ENCODE measurements at regions not wholly inside any gene's neighbourhood (a gene's known extent, or its start where the extent isn't known, plus 50 kb on each side); places are given as distances from the start of the nearest gene placed in this dataset.

GRCh38 chr12:91441993-91442952 is 259.7 kb upstream of the DCN start:
- no peaks in the 10 kb centered on the region for H3K27me3 Mint-ChIP-seq (ENCODE audit: insufficient read depth, unreplicated experiment)
- H3K27ac Mint-ChIP-seq (ENCODE audit: low read depth, unreplicated experiment), result no peak overlapping the region
- no TSS peak for BruUV-seq (replicated peaks)
- intact Hi-C loops (cut with micrococcal nuclease), result no loop called here
- H3K4me3 Mint-ChIP-seq (ENCODE audit: unreplicated experiment), result no peak overlapping the region
- no peaks in the 10 kb centered on the region for H3K4me1 Mint-ChIP-seq (ENCODE audit: insufficient read depth, unreplicated experiment)
- ChIA-PET CTCF (interaction anchor here (0.6 to 1.7 kb wide), 2 partner anchors 8 to 344 kb away, joined by 4 to 5 read pairs; no protein-coding TSS in a partner anchor), POLR2A (interaction anchor here (0.5 to 1.2 kb wide), 3 partner anchors 9 to 1601 kb away, joined by 3 to 4 read pairs (median 3); no protein-coding TSS in a partner anchor)
- no peak for DNase-seq (ENCODE audit: unreplicated experiment)
- no peaks in the 10 kb centered on the region for H3K36me3 Mint-ChIP-seq (ENCODE audit: insufficient read depth, unreplicated experiment)
- no peaks in the 10 kb centered on the region for H3K9me3 Mint-ChIP-seq (ENCODE audit: unreplicated experiment)
- TF ChIP-seq CTCF (IDR thresholded peaks at IDR 0.05; ENCODE audit: unreplicated experiment), result no peak

GRCh38 chr12:91441246-91441645 is 258.6 kb upstream of the DCN start:
- ChIA-PET CTCF (no interaction called here), POLR2A (interaction anchor here (1.4 kb wide), 1 partner anchor 9 kb away, joined by 3 read pairs; no protein-coding TSS in a partner anchor)
- no peak for TF ChIP-seq CTCF (IDR thresholded peaks at IDR 0.05; ENCODE audit: unreplicated experiment)
- BruUV-seq (replicated peaks), result no TSS peak
- intact Hi-C loops (cut with micrococcal nuclease), result no loop called here
- H3K9me3 Mint-ChIP-seq (ENCODE audit: unreplicated experiment), result no peaks in the 10 kb centered on the region
- no peaks in the 10 kb centered on the region for H3K36me3 Mint-ChIP-seq (ENCODE audit: insufficient read depth, unreplicated experiment)
- H3K27me3 Mint-ChIP-seq (ENCODE audit: insufficient read depth, unreplicated experiment), result no peaks in the 10 kb centered on the region
- H3K27ac Mint-ChIP-seq (ENCODE audit: low read depth, unreplicated experiment), result no peak overlapping the region
- H3K4me3 Mint-ChIP-seq (ENCODE audit: unreplicated experiment), result no peak overlapping the region
- H3K4me1 Mint-ChIP-seq (ENCODE audit: insufficient read depth, unreplicated experiment), result no peaks in the 10 kb centered on the region
- DNase-seq (ENCODE audit: unreplicated experiment), result no peak

GRCh38 chr12:91434081-91434480 is 251.5 kb upstream of the DCN start:
- Mint-ChIP-seq H3K4me3 (ENCODE audit: unreplicated experiment) (no peak overlapping the region), H3K4me1 (ENCODE audit: insufficient read depth, unreplicated experiment) (no peaks in the 10 kb centered on the region), H3K27ac (ENCODE audit: low read depth, unreplicated experiment) (no peak overlapping the region), H3K9me3 (ENCODE audit: unreplicated experiment) (no peaks in the 10 kb centered on the region), H3K36me3 (ENCODE audit: insufficient read depth, unreplicated experiment) (no peaks in the 10 kb centered on the region), H3K27me3 (ENCODE audit: insufficient read depth, unreplicated experiment) (no peaks in the 10 kb centered on the region)
- TF ChIP-seq CTCF (IDR thresholded peaks at IDR 0.05; ENCODE audit: unreplicated experiment), result no peak
- ChIA-PET POLR2A (no interaction called here), CTCF (interaction anchor here (0.6 to 1.3 kb wide), 2 partner anchors 9 to 12 kb away, joined by 3 to 5 read pairs; no protein-coding TSS in a partner anchor)
- intact Hi-C loops (cut with micrococcal nuclease), result no loop called here
- DNase-seq (ENCODE audit: unreplicated experiment), result no peak
- BruUV-seq (replicated peaks), result no TSS peak

GRCh38 chr12:91432755-91433154 is 250.1 kb upstream of the DCN start:
- DNase-seq (ENCODE audit: unreplicated experiment), result no peak
- no TSS peak for BruUV-seq (replicated peaks)
- H3K9me3 Mint-ChIP-seq (ENCODE audit: unreplicated experiment), result no peaks in the 10 kb centered on the region
- no peak overlapping the region for H3K27ac Mint-ChIP-seq (ENCODE audit: low read depth, unreplicated experiment)
- no peak for TF ChIP-seq CTCF (IDR thresholded peaks at IDR 0.05; ENCODE audit: unreplicated experiment)
- H3K36me3 Mint-ChIP-seq (ENCODE audit: insufficient read depth, unreplicated experiment), result no peaks in the 10 kb centered on the region
- H3K4me3 Mint-ChIP-seq (ENCODE audit: unreplicated experiment), result no peak overlapping the region
- H3K27me3 Mint-ChIP-seq (ENCODE audit: insufficient read depth, unreplicated experiment), result no peaks in the 10 kb centered on the region
- ChIA-PET CTCF (no interaction called here), POLR2A (interaction anchor here (0.9 to 1.2 kb wide), 2 partner anchors 9 to 19 kb away, joined by 3 to 4 read pairs; no protein-coding TSS in a partner anchor)
- intact Hi-C loops (cut with micrococcal nuclease), result no loop called here
- H3K4me1 Mint-ChIP-seq (ENCODE audit: insufficient read depth, unreplicated experiment), result no peaks in the 10 kb centered on the region

Measured in MCF 10A (cell line).